Activated CD8-positive, alpha-beta T cell treated with anti-CD3 and anti-CD28 coated beads for 36 hours (primary cell): ENCODE measurements at regions not wholly inside any gene's neighbourhood (a gene's known extent, or its start where the extent isn't known, plus 50 kb on each side); places are given as distances from the start of the nearest gene placed in this dataset.

Experiments used
- ATAC-seq: fragments of 200-7000 bp; cut with Tn5 transposase; one replicate; pipeline ENCODE4 v1.10.0; 2021; ENCODE audit warnings: mild to moderate bottlenecking, moderate library complexity
- CTCF ChIA-PET: fragments of 350-600 bp; sonication (Branson Sonifier 250); formaldehyde crosslinking; loops from one replicate; lab custom pipeline; 2021; ENCODE audit warnings: antibody characterized with exemption; lab: Charles Lee
- POLR2A ChIA-PET: fragments of 350-600 bp; sonication (Branson Sonifier 250); formaldehyde crosslinking; loops from one replicate; lab custom pipeline; 2021; ENCODE audit warnings: antibody characterized with exemption; lab: Charles Lee
- DNase-seq: peaks from one replicate; pipeline ENCODE4 v3.0.0-alpha.2; 2020
- H3K27ac Mint-ChIP-seq: one replicate; pipeline ENCODE4 v1.8.0; 2021; ENCODE audit warnings: mild to moderate bottlenecking, mixed read lengths
- H3K27me3 Mint-ChIP-seq: one replicate; pipeline ENCODE4 v1.8.0; 2021; ENCODE audit warnings: mixed read lengths
- H3K36me3 Mint-ChIP-seq: one replicate; pipeline ENCODE4 v1.8.0; 2021; ENCODE audit warnings: low read depth, mixed read lengths
- H3K4me1 Mint-ChIP-seq: one replicate; pipeline ENCODE4 v1.8.0; 2021; ENCODE audit warnings: low read depth, mixed read lengths
- H3K4me3 Mint-ChIP-seq: one replicate; pipeline ENCODE4 v1.8.0; 2021; ENCODE audit warnings: mild to moderate bottlenecking, moderate library complexity, mixed read lengths
- H3K9me3 Mint-ChIP-seq: one replicate; pipeline ENCODE4 v1.8.0; 2021; ENCODE audit warnings: mixed read lengths
- intact Hi-C: fragments of 100-400 bp; cut with micrococcal nuclease; formaldehyde crosslinking; loops from one replicate; pipeline ENCODE4 v1.10.0; 2022
- TF ChIP-seq, protein P1 (sequence below): fragments of 200-600 bp; IDR thresholded peaks from one replicate; pipeline ENCODE4 v1.8.0; 2022; ENCODE audit warnings: antibody characterized with exemption, mild to moderate bottlenecking

DNA sequence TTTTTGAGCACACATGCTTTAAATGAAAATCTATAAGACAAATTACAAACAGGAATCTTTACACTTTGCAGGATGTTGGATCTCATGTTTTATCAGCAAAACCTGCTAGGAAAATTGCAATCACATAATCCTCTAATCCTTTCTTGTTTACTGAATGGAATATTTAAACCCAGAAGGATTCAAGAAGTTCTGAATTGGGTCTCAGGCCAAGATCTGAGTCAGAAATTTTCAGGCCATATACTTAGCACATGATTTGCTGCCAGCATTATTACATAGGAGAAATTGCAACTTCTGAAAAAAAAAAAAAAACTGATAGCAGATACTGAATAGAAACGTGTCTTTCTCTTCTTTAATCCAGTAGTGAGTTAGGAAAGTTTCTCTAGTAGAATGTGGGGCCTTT is 1005.3 kb upstream of the POT1 start:
- ATAC-seq (no peak), DNase-seq (no peak)
- peaks cover 5% of the 10 kb centered on the region for H3K9me3 Mint-ChIP-seq
- TF ChIP-seq, protein P1, sequence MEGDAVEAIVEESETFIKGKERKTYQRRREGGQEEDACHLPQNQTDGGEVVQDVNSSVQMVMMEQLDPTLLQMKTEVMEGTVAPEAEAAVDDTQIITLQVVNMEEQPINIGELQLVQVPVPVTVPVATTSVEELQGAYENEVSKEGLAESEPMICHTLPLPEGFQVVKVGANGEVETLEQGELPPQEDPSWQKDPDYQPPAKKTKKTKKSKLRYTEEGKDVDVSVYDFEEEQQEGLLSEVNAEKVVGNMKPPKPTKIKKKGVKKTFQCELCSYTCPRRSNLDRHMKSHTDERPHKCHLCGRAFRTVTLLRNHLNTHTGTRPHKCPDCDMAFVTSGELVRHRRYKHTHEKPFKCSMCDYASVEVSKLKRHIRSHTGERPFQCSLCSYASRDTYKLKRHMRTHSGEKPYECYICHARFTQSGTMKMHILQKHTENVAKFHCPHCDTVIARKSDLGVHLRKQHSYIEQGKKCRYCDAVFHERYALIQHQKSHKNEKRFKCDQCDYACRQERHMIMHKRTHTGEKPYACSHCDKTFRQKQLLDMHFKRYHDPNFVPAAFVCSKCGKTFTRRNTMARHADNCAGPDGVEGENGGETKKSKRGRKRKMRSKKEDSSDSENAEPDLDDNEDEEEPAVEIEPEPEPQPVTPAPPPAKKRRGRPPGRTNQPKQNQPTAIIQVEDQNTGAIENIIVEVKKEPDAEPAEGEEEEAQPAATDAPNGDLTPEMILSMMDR = no peak
- no peaks in the 10 kb centered on the region for H3K36me3 Mint-ChIP-seq
- H3K27me3 Mint-ChIP-seq = no peaks in the 10 kb centered on the region
- ChIA-PET CTCF (no interaction called here), POLR2A (no interaction called here)
- no peaks in the 10 kb centered on the region for H3K4me1 Mint-ChIP-seq
- no peak overlapping the region for H3K4me3 Mint-ChIP-seq
- no peak overlapping the region for H3K27ac Mint-ChIP-seq
- intact Hi-C loops = no loop called here

DNA sequence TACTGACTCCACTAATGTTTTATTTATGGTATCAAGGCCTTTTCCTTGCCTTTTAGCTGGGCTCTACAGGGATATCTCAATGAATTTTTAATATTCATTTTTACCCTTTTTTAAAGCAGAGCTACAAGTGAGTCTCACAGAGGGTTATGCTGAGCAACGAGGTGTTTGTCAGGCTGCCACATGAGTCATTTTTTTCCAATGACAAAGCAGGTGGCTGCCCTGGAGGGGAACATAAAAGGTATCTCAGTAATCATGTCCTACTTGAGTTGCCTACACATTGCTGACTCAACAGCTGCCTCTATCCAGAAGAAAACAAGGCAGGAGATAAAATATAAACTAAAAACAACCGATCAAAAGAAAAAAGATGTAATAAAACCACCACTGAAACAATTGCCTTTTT is 1004.9 kb upstream of the POT1 start:
- ChIA-PET CTCF (no interaction called here), POLR2A (no interaction called here)
- Mint-ChIP-seq H3K27ac (no peak overlapping the region), H3K4me1 (no peaks in the 10 kb centered on the region), H3K36me3 (no peaks in the 10 kb centered on the region), H3K27me3 (no peaks in the 10 kb centered on the region), H3K4me3 (no peak overlapping the region), H3K9me3 (peaks cover 5% of the 10 kb centered on the region)
- ATAC-seq (no peak), DNase-seq (no peak)
- TF ChIP-seq, protein P1 = no peak
- intact Hi-C loops = no loop called here

DNA sequence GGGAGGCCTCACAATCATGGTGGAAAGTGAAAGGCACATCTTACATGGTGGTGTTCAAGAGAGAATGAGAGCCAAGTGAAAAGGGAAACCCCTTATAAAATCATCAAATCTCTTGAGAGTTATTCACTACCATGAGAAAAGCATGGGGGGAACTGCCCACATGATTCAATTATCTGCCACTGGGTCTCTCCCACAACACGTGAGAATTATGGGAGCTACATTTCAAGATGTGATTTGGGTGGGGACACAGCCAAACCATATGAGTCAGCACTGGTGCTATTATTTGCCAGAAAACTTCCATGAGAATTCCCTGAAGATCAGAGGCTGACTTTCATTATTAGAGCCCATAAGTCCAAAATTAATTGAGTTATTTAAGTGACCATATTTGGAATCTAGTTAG is 1001.2 kb upstream of the POT1 start:
- ChIA-PET POLR2A (no interaction called here), CTCF (no interaction called here)
- TF ChIP-seq, protein P1 = no peak
- no peaks in the 10 kb centered on the region for H3K27me3 Mint-ChIP-seq
- no peak for DNase-seq
- ATAC-seq = no peak
- H3K27ac Mint-ChIP-seq = no peak overlapping the region
- no peak overlapping the region for H3K4me3 Mint-ChIP-seq
- intact Hi-C loops = no loop called here
- no peaks in the 10 kb centered on the region for H3K36me3 Mint-ChIP-seq
- peaks cover 3% of the 10 kb centered on the region for H3K9me3 Mint-ChIP-seq
- H3K4me1 Mint-ChIP-seq = no peaks in the 10 kb centered on the region

DNA sequence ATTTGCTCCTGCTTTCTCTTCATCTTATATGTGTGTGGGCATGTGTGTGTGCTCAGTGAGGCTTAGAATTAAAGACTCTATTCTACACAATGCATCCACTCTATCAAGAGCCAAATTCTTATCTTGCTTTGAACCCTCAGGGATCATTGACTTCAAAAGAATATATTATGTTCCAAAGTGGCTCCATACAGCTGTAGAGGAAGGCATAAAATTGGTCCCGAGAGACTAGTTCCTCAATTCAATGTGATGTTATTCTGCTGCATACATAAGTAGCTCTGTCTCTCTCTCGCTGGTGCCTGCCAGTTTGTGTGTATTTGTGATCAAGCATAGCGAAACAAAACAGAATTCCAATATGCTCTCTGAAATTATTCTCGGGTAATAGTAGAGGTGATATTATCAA is 997.9 kb upstream of the POT1 start:
- Mint-ChIP-seq H3K9me3 (peaks cover 2% of the 10 kb centered on the region), H3K36me3 (no peaks in the 10 kb centered on the region), H3K27ac (no peak overlapping the region), H3K4me1 (no peaks in the 10 kb centered on the region), H3K4me3 (no peak overlapping the region), H3K27me3 (no peaks in the 10 kb centered on the region)
- TF ChIP-seq, protein P1 = no peak
- POLR2A ChIA-PET = no interaction called here
- ATAC-seq (no peak), DNase-seq (no peak)
- intact Hi-C loops = no loop called here
- CTCF ChIA-PET = no interaction called here

DNA sequence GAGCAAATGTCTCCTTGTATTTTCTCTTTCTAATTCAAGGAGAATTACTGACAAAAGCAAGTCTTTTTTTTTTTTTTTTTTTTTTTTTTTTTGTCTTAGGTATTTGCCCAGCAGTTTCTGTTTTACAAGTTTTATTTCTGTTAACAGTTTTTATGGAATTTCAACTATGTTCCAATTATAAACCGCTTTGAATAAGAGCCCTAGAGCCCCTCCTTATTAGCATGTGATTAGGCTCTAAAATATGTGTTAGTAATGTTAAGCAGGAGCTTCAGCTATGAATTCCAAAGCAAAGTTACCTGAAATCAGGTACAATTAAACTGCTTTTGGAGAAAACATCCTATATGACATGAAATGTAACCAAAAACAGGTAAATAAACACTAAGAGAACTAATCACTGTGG is 997.0 kb upstream of the POT1 start:
- Mint-ChIP-seq H3K27ac (no peak overlapping the region), H3K9me3 (peaks cover 2% of the 10 kb centered on the region), H3K36me3 (no peaks in the 10 kb centered on the region), H3K4me1 (no peaks in the 10 kb centered on the region), H3K27me3 (no peaks in the 10 kb centered on the region), H3K4me3 (no peak overlapping the region)
- TF ChIP-seq, protein P1 = no peak
- DNase-seq (no peak), ATAC-seq (no peak)
- ChIA-PET CTCF (no interaction called here), POLR2A (no interaction called here)
- intact Hi-C loops = no loop called here
